Right lobe of liver (tissue), 4 donors: ENCODE measurements at regions not wholly inside any gene's neighbourhood (a gene's known extent, or its start where the extent isn't known, plus 50 kb on each side); places are given as distances from the start of the nearest gene placed in this dataset.

Experiments used
- CTCF ChIP-seq, 4 donors: fragments of 200-600 bp in 3 of 4; fragments of 450-650 bp in 1 of 4; IDR thresholded peaks; one replicate each; pipeline versions ENCODE4 v1.5.1 to v1.8.0; 2016 to 2022; ENCODE audit warnings: antibody characterized with exemption in 4 of 4, mild to moderate bottlenecking in 2 of 4
- POLR2A ChIP-seq: fragments of 450-650 bp; IDR thresholded peaks from one replicate; pipeline ENCODE4 v1.6.1; 2017; ENCODE audit warnings: antibody characterized with exemption, mild to moderate bottlenecking
- donor health status: DM: no; HTN: no; CAD: no.
- donor health status: DM: no; HTN: no; CAD: no.
- donor health status: DM: no; HTN: yes; CAD: no.

DNA sequence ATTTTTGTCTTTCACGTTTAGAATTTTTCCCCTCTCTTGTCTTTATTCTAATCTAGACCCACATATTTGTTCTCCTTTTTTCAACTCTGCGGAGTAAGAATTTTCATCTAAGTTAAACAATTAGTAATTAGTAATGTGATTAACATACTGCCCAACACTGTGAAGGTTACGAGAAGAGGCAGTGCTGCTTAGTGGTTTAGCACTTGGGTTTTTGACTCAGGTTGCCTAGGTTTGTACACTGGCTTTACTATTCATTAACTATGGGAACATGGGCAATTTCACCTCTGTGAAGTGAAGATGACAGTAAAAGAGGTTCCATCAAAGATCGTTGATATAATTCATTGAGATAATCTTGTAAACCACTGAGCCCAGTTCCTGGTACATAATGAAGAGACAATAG is 82.2 kb upstream of the PNPT1 start:
- TF ChIP-seq CTCF (IDR thresholded peaks at IDR 0.05) = no peak
- no peak for TF ChIP-seq POLR2A
